HCEC 1CT (cell line): ENCODE measurements at regions not wholly inside any gene's neighbourhood (a gene's known extent, or its start where the extent isn't known, plus 50 kb on each side); places are given as distances from the start of the nearest gene placed in this dataset.
"Not testable (repeated sequence)": the region's sequence is repeated elsewhere in the genome, so short reads cannot be mapped to it uniquely, and the experiment has no call there.

ENCODE experiments used
- DNase-seq: peaks from one replicate; pipeline ENCODE4 v3.0.0-alpha.2; 2017

DNA sequence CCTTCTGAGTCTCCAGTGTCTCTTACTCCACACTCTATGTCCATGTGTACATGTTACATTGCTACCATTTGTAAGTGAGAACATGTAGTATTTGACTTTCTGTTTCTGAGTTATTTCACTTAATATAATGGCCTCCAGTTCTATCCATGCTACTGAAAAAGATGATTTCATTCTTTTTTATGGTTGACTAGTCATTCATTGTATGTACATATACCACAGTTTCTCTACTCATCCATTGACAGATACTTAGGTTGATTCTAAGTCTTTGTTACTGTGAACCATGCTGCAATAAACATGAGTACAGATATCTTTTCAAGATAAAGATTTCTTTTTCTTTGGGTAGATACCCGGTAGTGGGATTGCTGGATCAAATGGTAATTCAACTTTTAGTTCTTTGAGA, 107.1 kb upstream of the CHD1 start:
- no peak for DNase-seq

DNA sequence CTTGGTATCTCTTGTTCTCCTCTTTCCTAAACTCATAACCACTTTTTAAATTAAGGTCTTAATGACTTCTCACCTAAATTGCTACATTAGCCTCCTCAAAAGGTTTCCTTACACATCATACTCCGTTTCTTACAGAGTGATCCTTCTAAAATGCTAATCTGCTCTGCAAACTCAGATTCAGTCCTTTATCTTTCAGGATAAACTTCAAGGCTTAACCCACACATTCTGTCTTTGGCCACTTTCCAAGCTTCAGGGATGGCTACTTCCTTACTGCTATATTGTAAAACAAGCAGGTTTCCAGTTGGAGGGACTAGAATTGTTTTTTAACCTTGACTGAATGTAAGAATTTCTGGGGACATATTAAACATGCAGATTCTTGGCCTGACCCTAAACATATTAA, 105.5 kb upstream of the CHD1 start:
- no peak for DNase-seq

DNA sequence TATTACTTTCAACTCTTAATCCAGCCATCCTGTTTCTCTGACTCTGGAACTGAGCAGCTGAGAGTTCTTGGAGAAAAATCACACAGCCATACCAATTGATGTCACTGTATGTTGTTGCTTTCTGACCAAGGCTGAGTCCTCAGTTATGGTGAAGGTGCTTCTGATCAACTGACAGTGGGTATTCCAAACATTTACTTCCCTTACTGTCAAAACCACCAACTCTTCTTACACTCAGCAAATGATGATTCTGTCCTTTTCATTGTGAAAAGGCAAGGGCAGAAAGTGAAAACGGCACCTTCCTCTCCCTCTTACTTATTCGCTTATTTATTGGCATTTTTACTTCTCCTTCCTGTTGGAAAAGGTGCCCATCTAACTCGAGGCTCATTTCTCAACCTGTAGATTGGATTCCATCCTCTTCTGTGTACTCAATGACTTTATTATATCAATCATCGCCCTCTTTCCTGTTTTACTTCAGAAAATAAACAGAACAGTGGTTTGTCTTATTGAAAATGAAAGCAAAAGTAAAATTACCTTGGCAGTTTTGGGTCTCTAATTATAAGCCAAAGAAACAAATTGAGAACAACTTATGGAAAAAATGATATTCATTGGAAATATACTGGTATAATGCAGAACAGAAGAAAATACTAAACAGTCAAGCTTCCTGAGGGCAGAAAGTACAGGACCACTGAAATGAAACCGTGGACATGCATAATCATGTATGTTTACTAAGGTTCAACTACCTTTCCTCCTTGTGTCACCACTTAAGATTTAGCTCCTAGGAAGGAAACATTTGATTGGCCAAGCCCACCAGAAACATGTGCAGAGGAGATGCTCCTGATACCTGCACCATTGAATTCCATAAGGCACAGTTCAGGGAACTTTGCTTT, 104.5 kb upstream of the CHD1 start:
- DNase-seq: no peak

DNA sequence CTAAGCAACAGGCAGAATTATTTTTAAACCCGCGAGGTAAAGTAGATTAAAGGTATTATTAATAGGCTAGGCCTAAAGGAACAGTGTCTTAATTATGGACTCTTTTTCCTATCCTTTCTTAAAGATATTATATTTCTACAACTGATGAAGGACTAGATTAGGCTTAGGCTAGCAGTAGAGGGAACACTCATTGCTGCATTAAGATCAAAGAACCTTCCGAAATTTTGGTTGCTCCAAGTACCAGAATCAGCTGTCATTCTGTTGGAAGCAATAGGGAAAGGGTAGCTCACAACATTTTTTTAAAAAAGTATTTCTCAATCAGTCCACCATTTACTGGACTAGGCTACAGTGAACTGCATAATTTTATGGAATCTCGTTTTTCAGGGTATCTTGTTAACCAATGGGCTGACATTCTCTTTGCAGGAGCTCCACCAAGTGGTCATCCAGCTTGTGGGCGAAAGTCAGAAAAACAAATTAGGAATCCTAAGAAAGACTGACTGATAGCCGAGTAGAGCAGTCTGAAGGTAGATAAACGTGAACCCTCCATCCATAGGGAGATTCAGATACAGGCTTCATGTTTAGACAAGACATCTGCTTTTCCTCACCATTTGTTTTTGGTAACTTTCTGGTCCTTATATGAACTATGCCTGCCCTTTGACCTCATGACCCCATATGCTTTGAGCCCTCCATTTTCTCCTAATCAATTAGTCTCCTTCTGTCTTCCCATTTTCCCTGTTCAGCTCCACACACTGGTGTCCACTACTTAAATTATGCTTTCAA, 103.6 kb upstream of the CHD1 start:
- peak; percentile 80 for DNase-seq

DNA sequence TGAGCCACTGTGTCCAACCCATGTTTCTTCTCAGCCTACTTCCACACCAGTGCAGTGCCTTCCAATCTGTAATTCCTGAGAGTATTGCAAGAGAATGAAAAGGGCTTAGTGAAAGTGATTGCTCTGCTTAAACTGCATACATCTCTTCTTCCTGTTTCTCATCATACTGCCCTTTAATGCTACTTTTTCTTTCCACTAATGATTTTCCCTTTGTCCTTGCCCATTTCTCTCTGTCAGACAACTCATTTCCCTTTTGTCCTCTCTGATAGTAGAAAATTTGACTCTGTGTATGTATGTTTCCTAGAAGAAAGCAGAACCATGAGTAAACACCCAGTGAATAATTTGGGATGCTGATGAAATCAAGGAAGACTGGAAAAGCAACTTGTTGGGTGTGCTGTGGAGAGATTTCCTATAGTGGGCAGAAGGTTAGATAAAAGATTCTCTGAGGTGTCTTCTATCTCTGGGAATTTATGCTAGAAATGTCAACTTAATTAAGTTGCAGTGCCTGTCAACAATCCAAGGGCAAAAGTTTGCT, 102.2 kb upstream of the CHD1 start:
- no peak for DNase-seq

DNA sequence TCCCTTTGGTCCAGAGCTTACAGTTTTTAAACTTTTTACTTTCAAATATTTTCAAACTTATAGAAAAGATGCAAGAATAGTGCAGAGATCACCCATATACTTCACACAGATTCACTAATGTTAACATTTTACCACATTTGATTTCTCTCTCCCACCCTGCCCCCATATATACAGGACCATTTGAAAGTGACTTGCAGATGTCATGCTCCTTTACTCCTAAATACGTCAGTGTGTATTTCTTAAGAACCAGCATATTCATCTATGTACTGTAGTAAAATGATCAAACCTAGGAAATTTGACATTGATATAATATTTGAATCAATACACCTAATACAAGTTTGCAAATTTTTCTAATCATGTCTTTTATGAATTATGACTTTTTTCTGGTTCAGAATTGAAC, 100.4 kb upstream of the CHD1 start:
- DNase-seq: no peak

DNA sequence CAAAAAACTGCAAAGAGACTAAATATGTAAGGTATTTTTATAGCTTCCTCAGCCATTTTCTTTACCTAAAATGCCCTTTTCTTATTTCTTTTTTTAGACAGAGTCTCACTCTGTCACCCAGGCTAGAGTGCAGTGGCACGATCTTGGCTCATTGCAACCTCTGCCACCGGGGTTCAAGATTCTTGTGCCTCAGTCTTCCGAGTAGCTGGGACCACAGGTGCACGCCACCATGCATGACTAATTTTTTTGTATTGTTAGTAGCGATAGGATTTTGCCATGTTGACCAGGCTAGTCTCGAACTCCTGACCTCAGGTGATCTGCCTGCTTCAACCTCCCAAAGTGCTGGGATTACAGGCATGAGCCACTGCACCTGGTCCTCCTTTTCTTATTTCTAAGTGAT, 99.4 kb upstream of the CHD1 start:
- not testable (repeated sequence) for DNase-seq

DNA sequence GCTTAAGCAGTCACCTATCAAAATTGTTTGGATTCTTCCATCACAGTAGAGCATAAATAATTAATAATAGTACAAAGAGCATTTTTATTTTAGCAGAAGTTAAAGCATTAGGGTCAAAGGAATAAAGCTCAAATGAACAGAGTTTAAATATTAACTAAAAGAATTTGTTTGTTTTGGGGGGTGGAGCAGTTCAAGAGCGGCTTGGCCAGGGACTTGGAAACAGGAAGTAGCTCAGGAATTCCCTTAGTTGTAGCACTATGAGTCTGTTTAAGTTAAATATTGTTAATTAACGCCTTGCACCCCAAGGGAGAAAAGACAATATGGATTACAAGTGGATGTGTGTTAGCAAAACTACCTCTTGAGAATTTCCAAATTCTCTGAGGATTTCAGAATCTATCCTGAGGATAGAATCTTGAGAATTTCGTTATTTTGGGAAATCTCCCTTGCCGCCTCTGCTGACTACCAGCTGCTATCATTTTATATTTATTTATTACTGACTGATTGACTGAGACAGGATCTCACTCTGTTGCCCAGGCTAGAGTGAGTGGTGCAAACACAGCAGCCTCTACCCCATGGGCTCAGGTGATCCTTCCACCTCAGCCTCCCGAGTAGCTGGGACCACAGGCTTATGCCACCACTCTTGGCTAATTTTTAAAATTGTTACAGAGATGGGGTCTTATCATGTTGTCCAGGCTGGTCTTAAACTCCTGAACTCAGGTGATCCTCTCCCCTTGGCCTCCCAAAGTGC, 96.7 kb upstream of the CHD1 start:
- DNase-seq: no peak

DNA sequence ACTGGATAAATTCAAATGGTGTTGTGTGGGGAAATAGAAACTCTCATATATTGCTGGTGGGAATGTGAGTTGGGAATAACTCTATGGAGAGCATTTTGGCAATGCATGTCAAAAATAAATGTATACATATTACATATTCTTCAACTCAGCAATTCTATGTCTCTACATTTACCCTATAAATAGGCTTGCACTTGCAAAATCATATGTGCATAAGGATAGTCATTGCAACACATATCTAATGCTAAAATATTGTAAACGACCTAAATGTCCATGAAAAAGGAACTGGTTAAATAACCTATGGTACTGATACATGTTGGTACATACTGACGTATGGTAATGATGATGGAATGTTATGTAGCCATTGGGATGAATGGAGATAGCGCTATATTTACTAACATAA, 94.5 kb upstream of the CHD1 start:
- no peak for DNase-seq

DNA sequence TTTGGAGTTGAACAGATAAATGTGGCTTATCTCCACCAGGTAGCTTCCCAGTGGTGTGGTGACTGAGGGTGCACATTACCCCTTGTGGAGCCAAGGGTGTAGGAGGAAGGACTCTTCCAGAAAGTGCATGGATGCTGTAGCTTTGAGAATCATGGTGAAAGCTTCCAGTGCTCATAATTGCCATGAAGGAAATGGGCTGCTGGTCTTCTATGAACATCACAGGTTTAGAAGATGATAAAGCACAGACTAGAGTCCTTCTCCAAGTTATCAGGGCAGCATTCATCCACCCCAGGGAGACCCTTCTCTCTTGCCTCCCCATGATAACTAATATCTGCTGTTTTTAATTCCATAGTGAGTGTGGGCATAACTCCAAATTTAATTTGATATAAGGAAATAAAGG, 93.4 kb upstream of the CHD1 start:
- no peak for DNase-seq

DNA sequence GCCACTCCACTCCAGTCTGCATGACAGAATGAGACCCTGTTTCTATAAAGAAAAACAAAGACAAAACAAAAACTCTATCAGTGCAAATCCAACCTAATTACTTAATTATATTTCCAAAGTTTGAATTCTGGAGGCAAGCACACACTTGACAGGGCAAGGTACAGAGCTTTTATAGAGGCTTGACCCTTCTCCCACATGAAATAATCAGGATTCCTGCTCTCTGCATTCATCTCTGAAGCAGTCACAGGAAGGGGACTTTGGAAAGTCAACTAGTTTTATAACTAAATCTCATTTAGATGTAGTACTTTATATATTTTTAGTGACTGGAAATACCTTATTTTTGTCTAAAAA, 91.9 kb upstream of the CHD1 start:
- DNase-seq: no peak

DNA sequence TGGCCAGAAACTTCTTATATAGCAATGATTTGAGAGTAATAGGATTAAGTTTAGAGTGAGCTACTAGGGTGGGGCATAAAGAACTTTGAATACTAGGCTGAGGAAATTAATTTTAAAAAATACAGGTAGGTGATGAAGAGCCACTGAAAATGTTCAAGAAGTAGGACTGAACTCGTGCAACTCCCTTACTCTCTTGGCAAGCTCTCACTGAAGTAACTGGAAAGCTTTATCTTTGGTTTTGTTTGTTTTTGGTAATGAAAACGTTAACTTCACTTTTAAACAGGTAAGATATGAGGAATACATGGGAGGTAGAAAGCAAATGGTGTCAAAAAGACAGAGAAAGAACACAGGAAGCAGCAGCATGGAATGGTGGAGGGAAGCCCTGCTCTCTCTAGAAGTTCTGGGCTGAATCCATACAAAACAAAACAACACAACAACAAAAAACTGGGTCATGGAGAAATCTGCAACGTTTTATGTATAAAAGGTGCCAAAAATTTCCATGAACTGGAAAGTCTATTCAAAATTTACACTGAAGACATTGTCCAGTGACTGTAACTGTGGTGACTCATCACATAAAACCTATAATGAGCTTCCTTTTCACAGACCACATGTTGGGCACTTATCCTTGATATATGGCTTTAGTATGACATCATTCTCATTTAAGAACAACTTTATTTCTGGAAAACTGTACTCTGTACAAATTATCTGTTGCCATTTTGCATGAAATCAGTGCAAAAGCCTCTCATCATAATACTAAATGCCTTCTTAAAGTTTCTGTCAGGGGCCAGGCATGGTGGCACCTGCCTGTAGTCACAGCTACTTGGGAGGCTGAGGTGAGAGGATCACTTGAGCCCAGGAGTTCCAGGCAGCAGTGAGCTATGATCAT, 91.2 kb upstream of the CHD1 start:
- peak; percentile 90 for DNase-seq

DNA sequence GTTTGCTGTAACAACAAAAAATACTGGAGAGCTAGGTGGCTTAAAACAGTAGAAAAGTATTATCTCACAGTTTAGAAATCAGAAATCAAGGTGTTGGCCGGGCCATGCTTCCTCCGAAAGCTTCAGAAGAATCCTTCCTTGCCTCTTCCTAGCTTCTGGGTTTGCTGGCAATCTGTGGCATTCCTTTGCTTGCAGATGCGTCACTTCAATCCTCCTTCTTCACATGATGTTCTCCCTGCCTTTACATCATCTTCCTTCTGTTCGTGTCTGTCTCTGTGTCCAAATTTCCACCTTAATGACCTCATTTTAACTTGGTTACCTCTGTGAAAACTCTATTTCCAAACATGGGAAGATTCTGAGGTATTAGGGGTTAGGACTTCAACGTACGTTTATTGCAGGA, 90.4 kb upstream of the CHD1 start:
- no peak for DNase-seq

DNA sequence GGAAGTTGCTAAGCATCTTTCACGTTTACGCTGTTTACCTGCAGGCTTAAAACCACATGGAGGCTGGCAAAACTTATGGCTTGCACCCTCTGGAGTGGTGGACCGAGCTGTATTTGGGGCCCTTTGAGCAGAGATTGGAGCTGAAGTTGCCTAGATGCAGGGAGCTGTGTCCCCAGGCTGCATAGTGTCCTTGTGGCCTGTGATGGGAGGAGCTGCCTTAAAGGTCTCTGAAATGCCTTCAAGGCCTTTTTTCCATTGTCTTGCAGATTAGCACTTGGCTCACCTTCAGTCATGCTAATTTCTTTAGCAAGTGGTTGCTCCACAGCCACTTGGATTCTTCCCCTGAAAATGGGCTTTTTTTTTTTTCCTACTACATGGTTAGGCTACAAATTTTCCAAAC, 81.5 kb upstream of the CHD1 start:
- DNase-seq: no peak

DNA sequence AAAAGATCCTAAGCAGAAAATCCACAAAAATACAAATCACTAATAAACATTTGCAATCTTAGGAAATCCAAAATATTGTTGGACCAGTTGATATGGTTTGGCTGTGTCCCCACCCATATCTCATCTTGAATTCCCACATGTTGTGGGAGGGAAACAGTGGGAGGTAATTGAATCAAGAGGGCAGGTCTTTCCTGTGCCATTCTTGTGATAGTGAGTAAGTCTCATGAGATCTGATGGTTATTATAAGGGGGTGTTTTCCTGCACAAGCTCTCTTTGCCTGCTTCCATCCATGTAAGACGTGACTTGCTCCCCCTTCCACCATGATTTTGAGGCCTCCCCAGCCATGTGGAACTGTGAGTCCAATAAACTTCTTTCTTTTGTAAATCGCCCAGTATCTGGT, 79.2 kb upstream of the CHD1 start:
- not testable (repeated sequence) for DNase-seq

DNA sequence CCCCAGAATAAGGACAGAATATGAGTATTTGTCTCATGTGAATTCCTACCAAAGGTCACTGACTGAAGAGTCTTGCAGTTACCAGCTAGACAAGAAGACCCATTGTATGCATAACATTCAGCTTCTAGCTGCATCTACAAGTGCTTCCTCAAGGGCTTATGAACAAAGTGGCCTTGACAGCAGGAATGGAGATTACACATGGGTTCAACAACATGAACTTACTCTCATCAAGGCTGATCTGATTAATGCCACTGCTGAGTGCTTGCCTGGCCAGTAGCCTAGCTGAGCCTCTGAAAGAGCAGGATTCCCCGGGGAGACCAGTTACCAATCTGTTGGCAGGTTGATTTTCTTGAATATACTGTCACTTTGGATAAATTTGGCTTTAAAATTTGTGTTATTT, 76.7 kb upstream of the CHD1 start:
- no peak for DNase-seq

DNA sequence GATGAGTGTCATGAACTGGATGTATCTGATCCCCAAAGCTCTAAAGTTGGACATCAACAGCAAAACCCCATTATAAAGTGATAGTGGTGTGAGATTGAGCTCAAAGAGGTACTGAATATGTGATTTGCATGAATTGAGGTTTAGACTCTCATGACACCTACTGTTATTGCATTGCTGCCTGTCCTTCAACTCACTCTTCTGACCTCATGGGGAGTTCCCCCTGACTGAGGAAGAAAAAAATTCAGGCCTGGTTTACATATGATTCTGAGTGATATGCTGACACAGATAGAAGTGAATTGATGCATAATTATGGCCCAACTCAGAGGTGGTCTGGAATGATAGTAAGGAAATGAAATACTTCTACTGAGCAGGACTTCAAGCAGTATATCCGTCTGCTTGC, 76.2 kb upstream of the CHD1 start:
- no peak for DNase-seq

DNA sequence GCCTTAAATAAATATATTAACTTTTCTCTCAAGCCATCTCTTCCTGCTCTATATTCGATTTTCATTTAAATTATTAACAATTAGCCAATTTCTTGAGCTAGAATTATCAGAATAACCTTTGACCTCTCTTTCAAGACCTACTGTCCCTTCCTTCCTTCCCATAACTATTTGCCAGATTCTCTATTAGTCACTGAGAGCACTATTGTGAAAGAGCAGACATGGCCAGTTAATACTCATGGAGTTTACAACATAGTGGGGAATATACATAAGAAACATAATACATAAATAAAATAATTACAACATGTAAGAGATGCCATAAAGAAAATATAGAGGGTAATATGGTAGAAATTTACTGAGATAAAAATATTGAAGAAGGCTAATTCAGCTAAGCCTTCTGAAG, 72.1 kb upstream of the CHD1 start:
- DNase-seq: peak; percentile 42

DNA sequence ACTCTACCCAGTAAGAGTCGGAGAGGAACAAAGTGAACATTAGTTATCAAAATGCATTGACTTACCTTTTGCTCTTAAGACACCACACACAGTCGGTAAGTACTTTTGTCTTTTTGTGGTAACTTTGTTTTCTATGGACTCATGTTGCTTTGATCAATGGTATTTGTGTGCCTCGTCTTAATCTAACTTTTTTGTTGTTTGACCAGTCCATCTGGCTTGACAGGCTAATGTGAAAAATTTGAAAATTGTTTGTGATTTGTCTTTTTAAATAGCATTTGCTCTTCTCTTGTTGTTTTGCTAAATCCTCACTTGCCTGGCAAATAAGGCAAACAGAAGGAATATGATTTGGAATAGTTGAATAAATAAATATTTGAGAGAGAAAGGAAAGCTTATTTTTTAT, 71.4 kb upstream of the CHD1 start:
- no peak for DNase-seq

DNA sequence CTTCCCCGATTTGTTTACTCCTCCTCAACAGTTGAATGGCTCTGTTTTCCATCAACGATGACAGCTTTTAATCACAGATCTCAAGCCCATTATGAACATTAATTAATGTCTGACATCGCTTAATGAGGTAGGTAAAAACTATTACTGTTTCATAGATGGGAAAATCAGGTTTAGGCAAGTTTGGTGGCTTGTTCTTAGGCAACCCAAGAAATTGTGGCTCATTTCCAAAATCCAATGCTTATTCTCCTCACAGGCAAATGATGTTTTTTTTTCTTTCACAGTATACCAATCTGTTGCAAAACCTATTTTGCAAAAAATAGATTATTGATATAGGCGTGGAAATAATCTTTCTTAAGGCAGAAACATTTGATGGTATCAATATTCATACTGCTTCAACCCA, 70.8 kb upstream of the CHD1 start:
- DNase-seq: no peak

DNA sequence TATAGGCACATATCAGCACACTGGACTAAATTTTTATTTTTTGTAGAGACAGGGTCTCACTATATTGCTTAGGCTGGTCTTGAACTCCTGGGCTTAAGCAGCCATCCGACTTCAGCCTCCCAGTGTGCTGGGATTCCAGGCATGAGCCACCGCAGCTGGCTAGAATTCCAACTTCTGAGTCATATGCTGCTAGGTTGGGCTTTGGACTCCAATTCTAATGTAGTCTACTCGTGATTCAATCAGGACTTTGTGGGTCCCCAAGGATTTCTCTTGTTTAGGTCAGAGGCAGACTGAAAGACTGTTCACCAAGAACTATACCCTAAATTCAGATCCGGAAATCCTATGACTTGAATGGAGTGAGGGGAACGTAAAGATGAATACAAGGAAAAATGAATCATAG, 68.2 kb upstream of the CHD1 start:
- peak; percentile 21 for DNase-seq

DNA sequence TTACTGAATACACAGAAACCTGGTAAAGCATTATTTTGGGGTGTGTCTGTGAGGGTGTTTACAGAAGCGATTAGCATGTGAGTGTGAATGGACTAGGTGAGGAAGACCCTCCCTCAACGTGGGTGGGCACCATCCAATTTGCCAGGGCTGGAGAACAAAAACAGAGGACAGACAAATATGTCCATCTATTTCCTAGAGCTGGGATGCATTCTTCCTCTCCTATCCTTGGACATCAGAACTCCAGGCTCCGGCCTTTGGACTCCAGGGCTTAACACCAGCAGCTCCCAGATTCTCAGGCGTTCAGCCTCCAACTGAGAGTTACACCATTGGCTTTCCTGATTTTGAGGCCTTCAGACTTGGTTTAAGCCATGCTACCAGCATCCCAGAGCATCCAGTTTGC, 65.8 kb upstream of the CHD1 start:
- no peak for DNase-seq

DNA sequence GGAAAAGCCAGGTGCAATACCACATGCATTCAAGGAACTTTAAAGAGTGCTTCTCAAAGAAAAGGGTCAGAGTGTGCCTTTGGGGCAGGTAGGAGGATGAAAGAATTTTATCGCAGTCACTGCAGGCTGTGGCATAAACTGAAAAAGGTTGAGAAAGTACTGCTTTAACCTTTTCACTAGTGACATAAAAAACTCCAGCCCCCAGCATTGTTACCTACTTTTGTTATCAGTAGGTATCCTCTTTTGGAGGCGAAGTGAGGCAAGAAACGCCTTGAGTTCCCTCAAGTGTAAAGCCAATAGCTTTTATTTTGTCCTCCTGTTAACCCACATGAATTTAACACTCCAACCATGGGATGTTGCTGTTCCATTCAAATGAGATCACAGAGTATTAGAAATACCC, 64.7 kb upstream of the CHD1 start:
- DNase-seq: no peak
